SK-N-SH treated with all-trans-retinoic acid at 6 μM for 48 hours (cell line): ENCODE measurements at regions not wholly inside any gene's neighbourhood (a gene's known extent, or its start where the extent isn't known, plus 50 kb on each side); places are given as distances from the start of the nearest gene placed in this dataset.

Source experiments
- CREB5 ChIP-seq: fragments of 250-450 bp; sonication (Bioruptor Pico); IDR thresholded peaks from 2 replicates; pipeline ENCODE4 v1.5.1; 2020; ENCODE audit warnings: low read depth, mild to moderate bottlenecking, moderate library complexity
- ESRRG ChIP-seq: fragments of 250-450 bp; sonication (Bioruptor Pico); IDR thresholded peaks from 2 replicates; pipeline ENCODE4 v1.6.1; 2021; ENCODE audit warnings: mild to moderate bottlenecking
- TOX ChIP-seq: fragments of 250-450 bp; sonication (Bioruptor Pico); IDR thresholded peaks from 2 replicates; pipeline ENCODE4 v1.8.0; 2021; ENCODE audit warnings: mild to moderate bottlenecking, moderate library complexity, borderline replicate concordance
- ZNF565 ChIP-seq: fragments of 450-650 bp; formaldehyde crosslinking; conservative IDR thresholded peaks from 2 replicates; pipeline ENCODE4 v1.5.0; 2020; ENCODE audit warnings: low read depth, mild to moderate bottlenecking, moderate library complexity
- ZNF8 ChIP-seq: fragments of 450-650 bp; formaldehyde crosslinking; IDR thresholded peaks from 2 replicates; pipeline ENCODE4 v1.5.0; 2020; ENCODE audit warnings: mild to moderate bottlenecking, moderate library complexity
- TF ChIP-seq, protein P1 (sequence below): fragments of 250-450 bp; sonication (Bioruptor Pico); IDR thresholded peaks from 2 replicates; pipeline ENCODE4 v1.8.0; 2020; ENCODE audit warnings: mild to moderate bottlenecking, moderate library complexity, borderline replicate concordance
- TF ChIP-seq, protein P2 (sequence below): fragments of 250-450 bp; sonication (Bioruptor Pico); IDR thresholded peaks from 2 replicates; pipeline ENCODE4 v1.5.0; 2020; ENCODE audit warnings: mild to moderate bottlenecking, moderate library complexity

DNA sequence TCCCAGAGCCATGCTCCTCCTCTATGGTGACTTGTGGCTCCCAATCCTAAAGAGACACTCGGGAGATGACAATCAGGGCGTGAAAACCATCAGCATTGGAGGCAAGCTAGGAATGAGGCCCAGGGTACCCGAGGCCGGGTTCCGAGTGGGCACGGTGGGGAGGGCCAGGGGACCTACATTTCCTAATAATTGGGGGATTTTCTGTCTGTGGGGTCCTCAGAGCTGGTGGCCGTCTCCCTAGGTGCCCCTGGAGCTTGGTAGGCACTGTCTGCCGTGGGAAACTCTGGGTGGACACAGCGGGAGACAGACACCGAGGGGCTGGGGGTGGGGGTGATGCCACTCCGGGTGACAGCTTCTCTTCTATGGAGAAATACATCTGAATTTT is 312.5 kb upstream of the TNRC6C start:
- TF ChIP-seq ZNF565 (CRISPR knock-in tag) (no peak), ZNF8 (CRISPR knock-in tag) (no peak), ESRRG (CRISPR knock-in tag) (no peak), TOX (CRISPR knock-in tag) (no peak), CREB5 (CRISPR knock-in tag) (no peak)
- TF ChIP-seq, protein P1, sequence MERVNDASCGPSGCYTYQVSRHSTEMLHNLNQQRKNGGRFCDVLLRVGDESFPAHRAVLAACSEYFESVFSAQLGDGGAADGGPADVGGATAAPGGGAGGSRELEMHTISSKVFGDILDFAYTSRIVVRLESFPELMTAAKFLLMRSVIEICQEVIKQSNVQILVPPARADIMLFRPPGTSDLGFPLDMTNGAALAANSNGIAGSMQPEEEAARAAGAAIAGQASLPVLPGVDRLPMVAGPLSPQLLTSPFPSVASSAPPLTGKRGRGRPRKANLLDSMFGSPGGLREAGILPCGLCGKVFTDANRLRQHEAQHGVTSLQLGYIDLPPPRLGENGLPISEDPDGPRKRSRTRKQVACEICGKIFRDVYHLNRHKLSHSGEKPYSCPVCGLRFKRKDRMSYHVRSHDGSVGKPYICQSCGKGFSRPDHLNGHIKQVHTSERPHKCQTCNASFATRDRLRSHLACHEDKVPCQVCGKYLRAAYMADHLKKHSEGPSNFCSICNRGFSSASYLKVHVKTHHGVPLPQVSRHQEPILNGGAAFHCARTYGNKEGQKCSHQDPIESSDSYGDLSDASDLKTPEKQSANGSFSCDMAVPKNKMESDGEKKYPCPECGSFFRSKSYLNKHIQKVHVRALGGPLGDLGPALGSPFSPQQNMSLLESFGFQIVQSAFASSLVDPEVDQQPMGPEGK (CRISPR knock-in tag) = no peak
- TF ChIP-seq, protein P2, sequence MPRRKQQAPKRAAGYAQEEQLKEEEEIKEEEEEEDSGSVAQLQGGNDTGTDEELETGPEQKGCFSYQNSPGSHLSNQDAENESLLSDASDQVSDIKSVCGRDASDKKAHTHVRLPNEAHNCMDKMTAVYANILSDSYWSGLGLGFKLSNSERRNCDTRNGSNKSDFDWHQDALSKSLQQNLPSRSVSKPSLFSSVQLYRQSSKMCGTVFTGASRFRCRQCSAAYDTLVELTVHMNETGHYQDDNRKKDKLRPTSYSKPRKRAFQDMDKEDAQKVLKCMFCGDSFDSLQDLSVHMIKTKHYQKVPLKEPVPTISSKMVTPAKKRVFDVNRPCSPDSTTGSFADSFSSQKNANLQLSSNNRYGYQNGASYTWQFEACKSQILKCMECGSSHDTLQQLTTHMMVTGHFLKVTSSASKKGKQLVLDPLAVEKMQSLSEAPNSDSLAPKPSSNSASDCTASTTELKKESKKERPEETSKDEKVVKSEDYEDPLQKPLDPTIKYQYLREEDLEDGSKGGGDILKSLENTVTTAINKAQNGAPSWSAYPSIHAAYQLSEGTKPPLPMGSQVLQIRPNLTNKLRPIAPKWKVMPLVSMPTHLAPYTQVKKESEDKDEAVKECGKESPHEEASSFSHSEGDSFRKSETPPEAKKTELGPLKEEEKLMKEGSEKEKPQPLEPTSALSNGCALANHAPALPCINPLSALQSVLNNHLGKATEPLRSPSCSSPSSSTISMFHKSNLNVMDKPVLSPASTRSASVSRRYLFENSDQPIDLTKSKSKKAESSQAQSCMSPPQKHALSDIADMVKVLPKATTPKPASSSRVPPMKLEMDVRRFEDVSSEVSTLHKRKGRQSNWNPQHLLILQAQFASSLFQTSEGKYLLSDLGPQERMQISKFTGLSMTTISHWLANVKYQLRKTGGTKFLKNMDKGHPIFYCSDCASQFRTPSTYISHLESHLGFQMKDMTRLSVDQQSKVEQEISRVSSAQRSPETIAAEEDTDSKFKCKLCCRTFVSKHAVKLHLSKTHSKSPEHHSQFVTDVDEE (CRISPR knock-in tag) = no peak
